ENCODE measurements at regions not wholly inside any gene's neighbourhood (a gene's known extent, or its start where the extent isn't known, plus 50 kb on each side); places are given as distances from the start of the nearest gene placed in this dataset.
A peak's percentile ranks its signal among the peaks of the same experiment; 100 is the strongest.

DNA sequence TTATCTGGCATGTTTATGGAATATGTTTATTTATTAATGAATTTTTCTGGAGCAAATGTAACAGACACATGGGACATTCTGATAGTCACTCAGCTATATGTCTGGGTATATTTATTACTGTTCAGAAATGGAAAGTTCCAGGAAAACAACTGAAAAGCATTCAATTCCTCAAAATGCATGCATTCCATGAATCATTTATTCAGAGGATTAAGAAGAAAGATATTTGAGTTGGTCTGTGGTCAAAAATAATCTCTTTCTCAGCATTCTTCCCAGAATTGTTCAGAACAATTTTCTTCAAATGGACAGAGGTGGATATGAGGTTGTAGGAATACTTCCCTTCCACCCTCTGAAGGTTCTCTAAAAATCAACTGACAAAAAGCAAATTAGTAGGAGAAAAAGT lies 97.6 kb upstream of the ITGB1 start:
- Histone ChIP-seq H2AK5ac (ENCODE audit: low read length, severe bottlenecking) (no peak overlapping the region), H3K9ac (ENCODE audit: low read length) (no peak overlapping the region), H3K23ac (ENCODE audit: low read length in 2 of 2) (no peak overlapping the region), H2BK15ac (ENCODE audit: low read depth, poor library complexity, severe bottlenecking) (no peak overlapping the region), H3K18ac (ENCODE audit: low read depth in 1 of 2, low read length in 2 of 2) (no peak overlapping the region), H2BK12ac (ENCODE audit: low read length in 2 of 2) (no peak overlapping the region), H3K14ac (ENCODE audit: low read length in 2 of 2) (no peak overlapping the region), H3K4ac (ENCODE audit: low read depth in 1 of 2, low read length in 2 of 2) (no peak overlapping the region), H2BK120ac (ENCODE audit: low read depth, low read length) (no peak overlapping the region), H4K8ac (ENCODE audit: low read length) (no peak overlapping the region), H4K91ac (ENCODE audit: low read length) (no peak overlapping the region), H3K27me3 (ENCODE audit: control insufficient read depth in 1 of 2, insufficient read depth in 1 of 2, low read length in 2 of 2) (no peaks in the 10 kb centered on the region), H3K4me1 (ENCODE audit: control insufficient read depth, insufficient read depth, low read depth, low read length) (peaks cover 2% of the 10 kb centered on the region), H2BK5ac (ENCODE audit: low read depth, low read length, poor library complexity, severe bottlenecking) (no peak overlapping the region), H3K27ac (ENCODE audit: low read length, poor library complexity, severe bottlenecking) (peak overlapping the region; percentile 21), H2AFZ (ENCODE audit: low read depth, low read length) (no peak overlapping the region), H3K4me2 (ENCODE audit: low read length, poor library complexity, severe bottlenecking) (no peak overlapping the region), H3K4me3 (ENCODE audit: insufficient read depth in 1 of 2, low read depth in 1 of 2, low read length in 2 of 2) (no peak overlapping the region), H3K9me3 (ENCODE audit: control insufficient read depth, low read length) (no peaks in the 10 kb centered on the region), H3K36me3 (ENCODE audit: control insufficient read depth in 1 of 2, insufficient read depth in 2 of 2, low read depth in 1 of 2, low read length in 2 of 2) (no peaks in the 10 kb centered on the region), H3K79me1 (replicated peaks; ENCODE audit: low read length, poor library complexity, severe bottlenecking) (peaks cover 11% of the 10 kb centered on the region)
- no peak for DNase-seq

DNA sequence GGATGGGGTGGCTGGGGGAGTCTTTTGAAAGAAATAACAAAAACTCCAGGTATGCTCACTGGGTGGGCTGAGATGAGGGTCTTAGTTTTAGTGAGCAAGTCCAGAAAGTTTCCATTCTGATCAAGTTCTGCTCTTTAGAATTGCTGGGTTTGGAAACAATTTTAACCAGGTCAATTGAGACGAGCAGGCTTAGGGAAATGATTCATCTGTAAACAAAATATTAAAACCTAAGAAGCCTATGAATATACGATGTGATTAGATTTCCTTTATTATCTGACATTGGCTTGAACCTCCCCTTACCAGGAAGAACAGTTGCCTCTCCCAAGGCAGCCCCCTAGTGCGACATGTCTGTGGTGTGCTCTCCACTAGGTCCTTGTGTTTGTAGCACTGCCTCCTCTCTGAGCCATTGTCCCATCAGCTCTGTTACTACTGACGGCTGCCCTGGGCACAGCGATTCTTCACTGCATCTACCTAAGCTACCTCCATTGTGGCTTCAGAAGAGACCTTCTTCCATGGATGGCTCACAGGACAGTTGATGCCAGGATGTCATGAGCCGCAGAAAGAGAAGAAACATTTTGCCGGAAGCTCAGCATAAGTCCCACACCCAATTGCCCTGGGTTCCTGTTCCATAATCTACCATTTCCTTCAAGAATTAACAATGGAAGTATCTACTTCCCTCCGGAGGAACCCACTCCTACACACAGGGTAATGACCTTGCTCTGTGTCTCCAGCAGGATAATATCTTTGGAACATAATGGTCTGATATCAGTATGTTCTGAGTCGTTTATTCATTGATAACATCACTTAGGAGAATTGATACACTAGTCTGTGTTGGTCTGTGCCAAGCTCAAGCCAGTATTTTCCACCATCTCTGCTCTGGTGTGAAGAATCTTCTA lies 95.1 kb upstream of the ITGB1 start:
- 88% methylated on average over 7 of the region's 9 CpGs for WGBS
- Histone ChIP-seq H3K18ac (ENCODE audit: low read depth in 1 of 2, low read length in 2 of 2) (no peak overlapping the region), H2BK5ac (ENCODE audit: low read depth, low read length, poor library complexity, severe bottlenecking) (no peak overlapping the region)

DNA sequence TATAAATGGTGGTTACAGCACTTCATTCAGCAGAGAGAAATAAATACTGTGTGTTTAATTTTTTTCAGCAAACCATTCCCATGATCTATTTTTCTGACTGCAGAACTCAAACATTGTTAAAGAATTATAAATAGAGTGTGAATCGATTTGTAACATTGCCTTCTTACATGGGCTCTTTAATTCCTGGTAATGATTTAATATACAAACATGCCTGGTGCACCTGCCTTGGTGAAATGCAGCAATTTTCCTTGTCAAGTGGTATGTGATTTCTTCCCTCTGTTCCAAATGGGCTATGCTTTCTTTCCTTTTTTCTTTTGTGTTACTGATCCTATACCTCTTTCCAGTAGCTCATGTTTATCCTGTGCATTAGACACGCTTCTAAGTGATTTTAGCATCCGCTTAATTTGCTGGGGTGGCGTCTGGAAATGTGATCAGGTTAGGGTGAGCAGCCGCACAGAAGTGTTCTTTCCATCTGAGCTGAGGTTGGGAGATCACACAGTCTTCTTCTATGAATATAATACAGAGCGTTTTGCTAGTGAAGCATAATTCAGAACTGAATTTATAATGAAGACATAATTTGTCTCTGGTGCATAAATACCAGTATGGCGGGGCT lies 94.3 kb upstream of the ITGB1 start:
- Histone ChIP-seq H3K27me3 (ENCODE audit: control insufficient read depth in 1 of 2, insufficient read depth in 1 of 2, low read length in 2 of 2) (no peaks in the 10 kb centered on the region), H3K23ac (ENCODE audit: low read length in 2 of 2) (no peak overlapping the region), H4K91ac (ENCODE audit: low read length) (no peak overlapping the region), H3K4ac (ENCODE audit: low read depth in 1 of 2, low read length in 2 of 2) (no peak overlapping the region), H3K4me1 (ENCODE audit: control insufficient read depth, insufficient read depth, low read depth, low read length) (peaks cover 2% of the 10 kb centered on the region), H3K18ac (ENCODE audit: low read depth in 1 of 2, low read length in 2 of 2) (no peak overlapping the region), H3K79me1 (replicated peaks; ENCODE audit: low read length, poor library complexity, severe bottlenecking) (peaks cover 15% of the 10 kb centered on the region), H3K9ac (ENCODE audit: low read length) (no peak overlapping the region), H3K4me3 (ENCODE audit: insufficient read depth in 1 of 2, low read depth in 1 of 2, low read length in 2 of 2) (no peak overlapping the region), H2BK15ac (ENCODE audit: low read depth, poor library complexity, severe bottlenecking) (no peak overlapping the region), H3K27ac (ENCODE audit: low read length, poor library complexity, severe bottlenecking) (no peak overlapping the region), H2BK120ac (ENCODE audit: low read depth, low read length) (no peak overlapping the region), H3K36me3 (ENCODE audit: control insufficient read depth in 1 of 2, insufficient read depth in 2 of 2, low read depth in 1 of 2, low read length in 2 of 2) (no peaks in the 10 kb centered on the region), H4K8ac (ENCODE audit: low read length) (no peak overlapping the region), H2AK5ac (ENCODE audit: low read length, severe bottlenecking) (no peak overlapping the region), H3K14ac (ENCODE audit: low read length in 2 of 2) (no peak overlapping the region), H3K4me2 (ENCODE audit: low read length, poor library complexity, severe bottlenecking) (no peak overlapping the region), H2BK12ac (ENCODE audit: low read length in 2 of 2) (no peak overlapping the region), H3K9me3 (ENCODE audit: control insufficient read depth, low read length) (no peaks in the 10 kb centered on the region), H2AFZ (ENCODE audit: low read depth, low read length) (no peak overlapping the region), H2BK5ac (ENCODE audit: low read depth, low read length, poor library complexity, severe bottlenecking) (no peak overlapping the region)
- no peak for DNase-seq
- 95% methylated on average over 6 of the region's 7 CpGs for WGBS

More for the DNA sequence above, 95.1 kb upstream of the ITGB1 start:
- Histone ChIP-seq H3K4ac (ENCODE audit: low read depth in 1 of 2, low read length in 2 of 2) (no peak overlapping the region), H2BK15ac (ENCODE audit: low read depth, poor library complexity, severe bottlenecking) (no peak overlapping the region), H2AK5ac (ENCODE audit: low read length, severe bottlenecking) (peak overlapping the region; percentile 47), H3K23ac (ENCODE audit: low read length in 2 of 2) (no peak overlapping the region), H3K4me2 (ENCODE audit: low read length, poor library complexity, severe bottlenecking) (no peak overlapping the region), H3K36me3 (ENCODE audit: control insufficient read depth in 1 of 2, insufficient read depth in 2 of 2, low read depth in 1 of 2, low read length in 2 of 2) (no peaks in the 10 kb centered on the region), H3K27me3 (ENCODE audit: control insufficient read depth in 1 of 2, insufficient read depth in 1 of 2, low read length in 2 of 2) (no peaks in the 10 kb centered on the region), H3K79me1 (replicated peaks; ENCODE audit: low read length, poor library complexity, severe bottlenecking) (peaks cover 10% of the 10 kb centered on the region), H3K27ac (ENCODE audit: low read length, poor library complexity, severe bottlenecking) (no peak overlapping the region), H2AFZ (ENCODE audit: low read depth, low read length) (no peak overlapping the region), H4K91ac (ENCODE audit: low read length) (no peak overlapping the region), H3K4me3 (ENCODE audit: insufficient read depth in 1 of 2, low read depth in 1 of 2, low read length in 2 of 2) (no peak overlapping the region), H3K14ac (ENCODE audit: low read length in 2 of 2) (no peak overlapping the region), H2BK120ac (ENCODE audit: low read depth, low read length) (no peak overlapping the region), H3K9me3 (ENCODE audit: control insufficient read depth, low read length) (no peaks in the 10 kb centered on the region), H4K8ac (ENCODE audit: low read length) (no peak overlapping the region), H2BK12ac (ENCODE audit: low read length in 2 of 2) (no peak overlapping the region), H3K9ac (ENCODE audit: low read length) (no peak overlapping the region), H3K4me1 (ENCODE audit: control insufficient read depth, insufficient read depth, low read depth, low read length) (peaks cover 2% of the 10 kb centered on the region)
- no peak for DNase-seq

Measured in mesenchymal stem cell (in vitro differentiated cells and primary cell).